ENCODE measurements at regions not wholly inside any gene's neighbourhood (a gene's known extent, or its start where the extent isn't known, plus 50 kb on each side); places are given as distances from the start of the nearest gene placed in this dataset.

- TF ChIP-seq CTCF (IDR thresholded peaks at IDR 0.05) (no peak), POLR2A (IDR thresholded peaks at IDR 0.05) (no peak)
Measured at GRCh38 chr13:54402495-54402894, 1373.9 kb downstream of the OLFM4 start.
